GM12878 (cell line): ENCODE measurements at regions not wholly inside any gene's neighbourhood (a gene's known extent, or its start where the extent isn't known, plus 50 kb on each side); places are given as distances from the start of the nearest gene placed in this dataset.

Experiments used
- ATAC-seq: fragments of 200-7000 bp; cut with Tn5 transposase; 3 replicates; pipeline ENCODE4 v1.9.1; 2020; ENCODE audit warnings: mild to moderate bottlenecking, moderate library complexity
- BruUV-seq: library from RNA; stranded (reverse); fragments of 400-500 nt; replicated peaks from 2 replicates; lab custom pipeline; 2021; lab: Mats Ljungman, UMichigan
- CTCF ChIA-PET: fragments of 300-600 bp; sonication (Branson Sonifier 250); formaldehyde crosslinking; extraction: SDS; loops from one replicate; lab custom pipeline; 2021; ENCODE audit warnings: inconsistent platforms; lab: Yijun Ruan, JAX
- POLR2A ChIA-PET: fragments of 350-600 bp; formaldehyde crosslinking; extraction: SDS; loops from one replicate; lab custom pipeline; 2021; ENCODE audit warnings: inconsistent platforms; lab: Charles Lee
- RAD21 ChIA-PET: fragments of 300-600 bp; sonication (Branson Sonifier 250); formaldehyde crosslinking; loops from one replicate; lab custom pipeline; 2023; ENCODE audit warnings: antibody characterized with exemption; ENCODE audit not compliant: unreplicated experiment; lab: Charles Lee
- SMC1A ChIA-PET: fragments of 300-600 bp; sonication (Branson Sonifier 250); formaldehyde crosslinking; loops from one replicate; lab custom pipeline; 2023; ENCODE audit not compliant: unreplicated experiment, uncharacterized antibody; lab: Charles Lee
- DNase-seq: peaks from one replicate; pipeline ENCODE4 v3.0.0-alpha.2; 2011; ENCODE audit warnings: low read depth, low spot score
- FAIRE-seq: peaks from 3 replicates; lab custom pipeline; 2011; peaks lifted over from hg19 to GRCh38; lab: Jason Lieb, UNC
- H2AFZ ChIP-seq: 2 replicates; pipeline ENCODE4 v1.6.0; 2011; ENCODE audit warnings: low read depth, low read length, control low read depth; ENCODE audit not compliant: control insufficient read depth
- H3K27ac ChIP-seq: 2 replicates; pipeline ENCODE4 v1.5.1; 2011; ENCODE audit warnings: control low read depth; ENCODE audit not compliant: control insufficient read depth, insufficient read depth
- H3K27me3 ChIP-seq, 2 experiments: replicated peaks in 1 of 2; 2 replicates each; pipeline versions ENCODE4 v1.6.0 to v1.6.1; 2011; ENCODE audit warnings: low read length in 1 of 2; ENCODE audit not compliant: control insufficient read depth in 2 of 2, insufficient read depth in 2 of 2
- H3K36me3 ChIP-seq, 2 experiments: 2 replicates each; pipeline ENCODE4 v1.5.1; 2011; ENCODE audit warnings: low read length in 1 of 2; ENCODE audit not compliant: control insufficient read depth in 2 of 2, insufficient read depth in 2 of 2
- H3K4me1 ChIP-seq: 2 replicates; pipeline ENCODE4 v1.6.1; 2011; ENCODE audit warnings: mild to moderate bottlenecking, low read length, moderate library complexity, mixed read lengths; ENCODE audit not compliant: control insufficient read depth, insufficient read depth
- H3K4me2 ChIP-seq: 2 replicates; pipeline ENCODE4 v1.6.0; 2011; ENCODE audit warnings: control low read depth; ENCODE audit not compliant: control insufficient read depth, insufficient read depth
- H3K4me3 ChIP-seq: fragments of 200-600 bp; sonication (generic); 2 replicates; pipeline ENCODE4 v1.5.1; 2016
- H3K79me2 ChIP-seq: 2 replicates; pipeline ENCODE4 v1.6.0; 2011; ENCODE audit warnings: low read length; ENCODE audit not compliant: control insufficient read depth, insufficient read depth
- H3K9ac ChIP-seq: 2 replicates; pipeline ENCODE4 v1.8.0; 2011; ENCODE audit warnings: low read length, control low read depth, mixed read lengths; ENCODE audit not compliant: control insufficient read depth, insufficient read depth
- H3K9me3 ChIP-seq: replicated peaks from 3 replicates; pipeline ENCODE4 v1.5.1; 2011; ENCODE audit warnings: mild to moderate bottlenecking, low read length; ENCODE audit not compliant: control insufficient read depth, insufficient read depth
- H4K20me1 ChIP-seq: 2 replicates; pipeline ENCODE4 v1.6.0; 2011; ENCODE audit not compliant: control insufficient read depth, insufficient read depth
- ATF2 ChIP-seq: IDR thresholded peaks from 2 replicates; pipeline ENCODE4 v1.6.1; 2012; ENCODE audit warnings: low read length, inconsistent platforms
- BACH1 ChIP-seq: fragments of 450-650 bp; IDR thresholded peaks from 2 replicates; pipeline ENCODE4 v1.6.1; 2017; ENCODE audit warnings: mild to moderate bottlenecking, borderline replicate concordance
- BCLAF1 ChIP-seq: fragments of 450-650 bp; IDR thresholded peaks from 2 replicates; pipeline ENCODE4 v1.6.1; 2017; ENCODE audit warnings: antibody characterized with exemption, mild to moderate bottlenecking, moderate library complexity
- EGR1 ChIP-seq, 2 experiments: IDR thresholded peaks; 1 replicate in 1 of 2; 2 replicates in 1 of 2; pipeline ENCODE4 v1.6.1; 2011 to 2012; ENCODE audit warnings: low read depth in 2 of 2, low read length in 2 of 2, borderline replicate concordance in 1 of 2, mild to moderate bottlenecking in 1 of 2, moderate library complexity in 1 of 2
- ESRRA ChIP-seq: IDR thresholded peaks from 2 replicates; pipeline ENCODE4 v1.6.1; 2012; ENCODE audit warnings: mild to moderate bottlenecking, low read length, improper control_type of control experiment
- EZH2 ChIP-seq: IDR thresholded peaks from 2 replicates; pipeline ENCODE4 v1.6.1; 2012; ENCODE audit warnings: low read depth, mild to moderate bottlenecking, control low read depth, inconsistent platforms, low read length, borderline replicate concordance; ENCODE audit not compliant: control insufficient read depth
- IRF5 ChIP-seq: fragments of 450-650 bp; IDR thresholded peaks from 2 replicates; pipeline ENCODE4 v1.6.1; 2017; ENCODE audit warnings: borderline replicate concordance
- MTA3 ChIP-seq: IDR thresholded peaks from 2 replicates; pipeline ENCODE4 v1.6.1; 2012; ENCODE audit warnings: low read length, inconsistent platforms, borderline replicate concordance
- PAX5 ChIP-seq: IDR thresholded peaks from 2 replicates; pipeline ENCODE4 v1.6.1; 2011; ENCODE audit warnings: low read depth, low read length, borderline replicate concordance
- RAD51 ChIP-seq: fragments of 450-650 bp; IDR thresholded peaks from 2 replicates; pipeline ENCODE4 v1.6.1; 2016; ENCODE audit warnings: moderate library complexity, mild to moderate bottlenecking, inconsistent platforms
- RCOR1 ChIP-seq: conservative IDR thresholded peaks from 2 replicates; pipeline ENCODE4 v1.6.1; 2012; ENCODE audit warnings: low read depth, low read length, improper control_type of control experiment
- SKIL ChIP-seq: fragments of 450-650 bp; IDR thresholded peaks from 2 replicates; pipeline ENCODE4 v1.6.1; 2017; ENCODE audit warnings: mild to moderate bottlenecking, low read depth, inconsistent platforms; ENCODE audit not compliant: poor library complexity, severe bottlenecking
- SMAD5 ChIP-seq: IDR thresholded peaks from 2 replicates; pipeline ENCODE4 v1.6.1; 2016; ENCODE audit warnings: antibody characterized with exemption, low read depth
- SUPT20H ChIP-seq: IDR thresholded peaks from 2 replicates; pipeline ENCODE4 v1.6.1; 2011; ENCODE audit warnings: low read depth, mild to moderate bottlenecking, low read length, moderate library complexity, borderline replicate concordance; ENCODE audit not compliant: control insufficient read depth
- TAF1 ChIP-seq: IDR thresholded peaks from 2 replicates; pipeline ENCODE4 v1.6.1; 2011; ENCODE audit warnings: mild to moderate bottlenecking, low read depth, low read length, borderline replicate concordance
- TARDBP ChIP-seq: IDR thresholded peaks from 2 replicates; pipeline ENCODE4 v1.6.1; 2016; ENCODE audit warnings: borderline replicate concordance
- TBL1XR1 ChIP-seq: IDR thresholded peaks from 2 replicates; pipeline ENCODE4 v1.6.1; 2012; ENCODE audit warnings: low read depth, low read length, improper control_type of control experiment
- ZBED1 ChIP-seq: IDR thresholded peaks from 2 replicates; pipeline ENCODE4 v1.6.1; 2016; ENCODE audit warnings: borderline replicate concordance
- WGBS: methylation state at CpG from one replicate; pipeline ENCODE4 v1.1.6; 2016; ENCODE audit warnings: low lambda C conversion rate; ENCODE audit not compliant: insufficient replicate concordance, insufficient coverage; ENCODE audit errors: missing lambda C conversion rate; 5-methylcytosine and 5-hydroxymethylcytosine counted together
- in situ Hi-C: fragments of 300-500 bp; cut with MboI; formaldehyde crosslinking; loops from 9 replicates; pipeline ENCODE4 v1.14.3; 2018; ENCODE audit warnings: mixed read lengths
- intact Hi-C: fragments of 100-400 bp; cut with micrococcal nuclease; formaldehyde crosslinking; loops from one replicate; pipeline ENCODE4 v1.14.2; 2022; ENCODE audit not compliant: unreplicated experiment

GRCh38 chr17:27384726-27385125 lies 71.5 kb upstream of the KSR1 start:
- Histone ChIP-seq H3K4me2 (no peak overlapping the region), H3K4me1 (peaks cover 14% of the 10 kb centered on the region), H3K9me3 (no peaks in the 10 kb centered on the region), H3K36me3 (no peaks in the 10 kb centered on the region), H3K27me3 (no peaks in the 10 kb centered on the region), H4K20me1 (no peaks in the 10 kb centered on the region), H2AFZ (no peak overlapping the region), H3K9ac (no peak overlapping the region), H3K4me3 (no peak overlapping the region), H3K79me2 (no peaks in the 10 kb centered on the region), H3K27ac (no peak overlapping the region)
- 97% methylated on average over 2 of the region's 2 CpGs for WGBS
- no peak for DNase-seq
- FAIRE-seq: no peak
- intact Hi-C loops: loop anchor here (10.0 kb wide), 1 partner anchor 160 kb away; no protein-coding TSS in a partner anchor
- ChIA-PET POLR2A (no interaction called here), RAD21 (interaction anchor here (2.4 kb wide), 1 partner anchor 215 kb away, joined by 8 read pairs; no protein-coding TSS in a partner anchor), SMC1A (interaction anchor here (1.1 to 1.4 kb wide), 2 partner anchors 145 to 216 kb away, joined by 5 to 8 read pairs; no protein-coding TSS in a partner anchor), CTCF (interaction anchor here (0.7 to 1.8 kb wide), 8 partner anchors 10 to 215 kb away, joined by 3 to 6 read pairs (median 4); no protein-coding TSS in a partner anchor)
- no TSS peak for BruUV-seq
- ATAC-seq: no peak
- in situ Hi-C loops: loop anchor here (10.0 kb wide), 2 partner anchors 160 to 200 kb away; no protein-coding TSS in a partner anchor
- TF ChIP-seq BACH1 (no peak), ZBED1 (no peak), BCLAF1 (no peak), RCOR1 (no peak), TAF1 (no peak), IRF5 (no peak), RAD51 (no peak), PAX5 (no peak), TARDBP (no peak), EZH2 (no peak), MTA3 (no peak), ATF2 (no peak), SMAD5 (no peak), SUPT20H (no peak), EGR1 (IDR thresholded peaks at IDR 0.05; ENCODE audit: borderline replicate concordance in 1 of 2, low read depth in 2 of 2, low read length in 2 of 2) (no peak), SKIL (no peak), TBL1XR1 (no peak), ESRRA (no peak)
